Trophoblast cell (in vitro differentiated cells and primary cell): ENCODE measurements at regions not wholly inside any gene's neighbourhood (a gene's known extent, or its start where the extent isn't known, plus 50 kb on each side); places are given as distances from the start of the nearest gene placed in this dataset.

Experiments
- DNase-seq, 2 donors: peaks; one replicate each; pipeline ENCODE4 v3.0.0-alpha.2; 2016
- H2AFZ ChIP-seq: 2 replicates; pipeline ENCODE4 v1.6.1; 2013; ENCODE audit warnings: low read length, moderate library complexity, mild to moderate bottlenecking; ENCODE audit not compliant: insufficient read depth, poor library complexity
- H2AK5ac ChIP-seq: 2 replicates; pipeline ENCODE4 v1.6.1; 2013; ENCODE audit warnings: mild to moderate bottlenecking, low read length
- H2BK120ac ChIP-seq: 2 replicates; pipeline ENCODE4 v1.6.1; 2013; ENCODE audit warnings: low read length, mild to moderate bottlenecking, moderate library complexity; ENCODE audit not compliant: insufficient read depth, poor library complexity
- H2BK12ac ChIP-seq: 2 replicates; pipeline ENCODE4 v1.6.1; 2013; ENCODE audit warnings: mild to moderate bottlenecking, low read length, moderate library complexity
- H2BK5ac ChIP-seq: 2 replicates; pipeline ENCODE4 v1.6.1; 2013; ENCODE audit warnings: low read length, low read depth, moderate library complexity, mild to moderate bottlenecking; ENCODE audit not compliant: poor library complexity
- H3K14ac ChIP-seq: 2 replicates; pipeline ENCODE4 v1.6.1; 2013; ENCODE audit warnings: mild to moderate bottlenecking, low read length
- H3K18ac ChIP-seq: 2 replicates; pipeline ENCODE4 v1.6.1; 2013; ENCODE audit warnings: mild to moderate bottlenecking, low read length
- H3K23ac ChIP-seq: 2 replicates; pipeline ENCODE4 v1.6.1; 2013; ENCODE audit warnings: low read length
- H3K27ac ChIP-seq: 2 replicates; pipeline ENCODE4 v1.5.1; 2013; ENCODE audit warnings: low read depth, mild to moderate bottlenecking, inconsistent platforms, low read length, moderate library complexity
- H3K27me3 ChIP-seq: 2 replicates; pipeline ENCODE4 v1.6.1; 2013; ENCODE audit warnings: inconsistent platforms, mild to moderate bottlenecking, low read length, moderate library complexity; ENCODE audit not compliant: insufficient read depth
- H3K36me3 ChIP-seq, 2 experiments: 1 replicate in 1 of 2; 2 replicates in 1 of 2; pipeline ENCODE4 v1.6.1; 2013; ENCODE audit warnings: low read length in 2 of 2, mild to moderate bottlenecking in 2 of 2, moderate library complexity in 1 of 2; ENCODE audit not compliant: insufficient read depth in 2 of 2, control insufficient read depth in 1 of 2
- H3K4ac ChIP-seq: 2 replicates; pipeline ENCODE4 v1.6.1; 2013; ENCODE audit warnings: low read depth, mild to moderate bottlenecking, low read length, moderate library complexity
- H3K4me1 ChIP-seq, 2 experiments: 1 replicate in 1 of 2; 2 replicates in 1 of 2; pipeline ENCODE4 v1.6.1; 2013; ENCODE audit warnings: low read length in 2 of 2, mild to moderate bottlenecking in 2 of 2, moderate library complexity in 1 of 2; ENCODE audit not compliant: insufficient read depth in 2 of 2, control insufficient read depth in 1 of 2
- H3K4me2 ChIP-seq: 2 replicates; pipeline ENCODE4 v1.6.1; 2013; ENCODE audit warnings: inconsistent platforms, mild to moderate bottlenecking, low read length, moderate library complexity
- H3K4me3 ChIP-seq: 2 replicates; pipeline ENCODE4 v1.5.1; 2013; ENCODE audit warnings: mild to moderate bottlenecking, low read depth, low read length, inconsistent platforms
- H3K79me1 ChIP-seq: one replicate; pipeline ENCODE4 v1.6.1; 2013; ENCODE audit warnings: low read length
- H3K79me2 ChIP-seq: 2 replicates; pipeline ENCODE4 v1.6.1; 2013; ENCODE audit warnings: low read length, mild to moderate bottlenecking; ENCODE audit not compliant: control insufficient read depth, insufficient read depth, poor library complexity
- H3K9ac ChIP-seq: 2 replicates; pipeline ENCODE4 v1.6.1; 2013; ENCODE audit warnings: mild to moderate bottlenecking, low read length
- H3K9me3 ChIP-seq: 2 replicates; pipeline ENCODE4 v1.6.1; 2013; ENCODE audit warnings: low read depth, mild to moderate bottlenecking, control low read depth, inconsistent platforms, low read length; ENCODE audit not compliant: insufficient read depth
- H4K12ac ChIP-seq: 2 replicates; pipeline ENCODE4 v1.6.1; 2013; ENCODE audit warnings: low read depth, mild to moderate bottlenecking, low read length, moderate library complexity
- H4K8ac ChIP-seq: 2 replicates; pipeline ENCODE4 v1.6.1; 2013; ENCODE audit warnings: low read depth, mild to moderate bottlenecking, low read length, moderate library complexity
- H4K91ac ChIP-seq: one replicate; pipeline ENCODE4 v1.6.1; 2013; ENCODE audit warnings: low read depth, mild to moderate bottlenecking, low read length, moderate library complexity
- WGBS: extraction: QIAGEN DNeasy Blood & Tissue Kit; methylation state at CpG from one replicate; pipeline ENCODE4 v1.1.7; 2013; ENCODE audit warnings: missing lambda C conversion rate; ENCODE audit not compliant: insufficient read length, insufficient coverage; ENCODE audit errors: extremely low coverage; 5-methylcytosine and 5-hydroxymethylcytosine counted together

DNA sequence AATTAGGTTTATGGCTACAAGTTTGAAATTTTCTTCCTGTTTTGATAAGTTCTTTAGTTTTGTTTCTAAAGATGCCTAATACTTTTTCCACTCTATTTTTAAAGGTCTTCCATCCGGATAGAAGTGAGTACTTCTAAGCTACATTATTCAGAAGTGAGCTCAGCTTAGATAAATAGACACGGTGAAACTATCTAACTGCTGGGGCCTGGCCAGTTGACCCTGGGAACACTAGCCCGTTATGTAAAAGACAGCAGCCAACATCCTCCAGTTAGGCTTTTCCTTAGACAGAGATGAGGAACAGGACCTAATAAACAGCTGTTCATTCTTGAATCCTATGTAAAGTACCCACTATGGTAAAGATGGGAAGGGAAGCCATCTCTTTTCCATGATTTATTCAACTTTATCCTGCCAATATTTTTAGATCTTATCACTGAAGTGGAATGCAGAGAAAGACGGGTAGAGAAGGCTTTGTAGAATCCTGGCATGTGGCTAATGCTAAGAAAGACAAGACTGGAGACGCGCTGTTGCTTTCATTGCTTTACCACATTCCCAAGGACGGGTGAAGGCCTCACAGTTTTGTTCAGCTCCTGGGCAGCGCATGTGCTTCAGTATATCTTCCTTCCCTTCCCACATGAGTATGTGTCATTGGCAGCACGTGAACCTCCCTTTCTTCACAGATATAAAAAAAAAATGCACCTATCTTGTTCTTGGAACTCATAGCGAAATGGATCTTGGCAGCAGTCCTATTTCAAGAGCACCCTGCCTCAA lies 340.0 kb upstream of the MEOX2 start:
- H2AK5ac ChIP-seq, result no peak overlapping the region
- no peak overlapping the region for H3K27ac ChIP-seq
- H2BK120ac ChIP-seq, result no peak overlapping the region
- no peak for DNase-seq
- H3K27me3 ChIP-seq, result no peaks in the 10 kb centered on the region
- H2AFZ ChIP-seq, result no peak overlapping the region
- H3K4me1 ChIP-seq, result no peaks in the 10 kb centered on the region
- H3K9ac ChIP-seq, result no peak overlapping the region
- no peak overlapping the region for H3K4ac ChIP-seq
- H3K4me2 ChIP-seq, result no peak overlapping the region
- no peak overlapping the region for H3K18ac ChIP-seq
- H3K23ac ChIP-seq, result no peak overlapping the region
- H3K9me3 ChIP-seq, result no peaks in the 10 kb centered on the region
- H4K8ac ChIP-seq, result no peak overlapping the region
- H3K14ac ChIP-seq, result no peak overlapping the region
- H4K12ac ChIP-seq, result no peak overlapping the region
- WGBS, result no CpG with 5 or more reads among the region's 10 CpGs
- no peaks in the 10 kb centered on the region for H3K79me1 ChIP-seq
- H2BK5ac ChIP-seq, result no peak overlapping the region
- H2BK12ac ChIP-seq, result no peak overlapping the region
- no peak overlapping the region for H4K91ac ChIP-seq
- H3K4me3 ChIP-seq, result no peak overlapping the region
- no peaks in the 10 kb centered on the region for H3K79me2 ChIP-seq
- H3K36me3 ChIP-seq, result no peaks in the 10 kb centered on the region

DNA sequence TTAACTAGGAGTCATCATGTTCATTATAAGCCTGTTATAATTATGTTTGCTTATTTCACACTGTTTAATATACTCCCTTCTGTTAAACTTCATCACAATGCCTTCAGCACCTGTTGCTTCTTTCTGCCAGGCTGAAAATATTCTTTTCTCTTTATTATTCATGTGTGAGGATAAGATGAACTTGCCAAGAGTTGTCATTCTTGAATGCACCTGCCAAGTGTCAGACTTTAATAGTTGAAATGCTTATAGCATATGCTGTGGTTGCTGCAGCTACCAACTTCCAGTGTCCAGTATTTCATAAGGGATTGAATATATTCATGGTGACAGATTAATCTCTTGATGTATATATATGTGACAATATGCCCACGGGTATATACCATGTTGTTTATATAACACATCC lies 339.2 kb upstream of the MEOX2 start:
- Histone ChIP-seq H3K18ac (no peak overlapping the region), H3K4me3 (no peak overlapping the region), H3K4me1 (no peaks in the 10 kb centered on the region), H4K8ac (no peak overlapping the region), H3K79me1 (no peaks in the 10 kb centered on the region), H3K23ac (no peak overlapping the region), H2BK120ac (no peak overlapping the region), H3K4ac (no peak overlapping the region), H3K14ac (no peak overlapping the region), H2BK12ac (no peak overlapping the region), H3K9ac (no peak overlapping the region), H3K36me3 (no peaks in the 10 kb centered on the region), H3K79me2 (no peaks in the 10 kb centered on the region), H4K12ac (no peak overlapping the region), H4K91ac (no peak overlapping the region), H3K27ac (no peak overlapping the region), H2AFZ (no peak overlapping the region), H2AK5ac (no peak overlapping the region), H2BK5ac (no peak overlapping the region), H3K9me3 (no peaks in the 10 kb centered on the region), H3K4me2 (no peak overlapping the region), H3K27me3 (no peaks in the 10 kb centered on the region)
- DNase-seq, result no peak
- no CpG with 5 or more reads among the region's 1 CpG for WGBS

DNA sequence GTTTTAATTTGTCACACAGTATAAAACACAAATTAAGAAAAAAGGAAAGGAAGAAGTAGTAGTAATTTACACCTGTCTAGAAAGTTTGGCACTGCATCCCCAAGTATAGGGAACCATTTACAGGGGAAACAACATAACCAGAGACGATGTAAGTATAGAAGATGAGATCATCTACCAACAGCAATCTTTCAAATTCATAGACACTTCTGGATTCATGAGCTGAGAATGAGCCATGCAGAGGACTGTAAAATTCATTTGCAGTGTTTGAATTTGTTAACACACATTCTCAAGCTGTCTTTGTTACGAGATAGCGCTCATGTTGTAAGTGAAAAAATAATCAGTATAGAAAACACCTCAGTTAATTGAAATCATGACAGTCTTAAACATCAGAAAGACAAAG lies 337.0 kb upstream of the MEOX2 start:
- Histone ChIP-seq H3K27ac (no peak overlapping the region), H2BK120ac (no peak overlapping the region), H3K79me2 (no peaks in the 10 kb centered on the region), H3K79me1 (no peaks in the 10 kb centered on the region), H3K9me3 (no peaks in the 10 kb centered on the region), H3K9ac (no peak overlapping the region), H3K36me3 (no peaks in the 10 kb centered on the region), H3K18ac (no peak overlapping the region), H3K23ac (no peak overlapping the region), H2AK5ac (no peak overlapping the region), H4K8ac (no peak overlapping the region), H2BK12ac (no peak overlapping the region), H3K14ac (no peak overlapping the region), H3K4ac (no peak overlapping the region), H2BK5ac (no peak overlapping the region), H3K4me3 (no peak overlapping the region), H3K4me2 (no peak overlapping the region), H2AFZ (no peak overlapping the region), H4K12ac (no peak overlapping the region), H3K27me3 (no peaks in the 10 kb centered on the region), H3K4me1 (no peaks in the 10 kb centered on the region), H4K91ac (no peak overlapping the region)
- WGBS, result no CpG with 5 or more reads among the region's 3 CpGs
- no peak for DNase-seq

DNA sequence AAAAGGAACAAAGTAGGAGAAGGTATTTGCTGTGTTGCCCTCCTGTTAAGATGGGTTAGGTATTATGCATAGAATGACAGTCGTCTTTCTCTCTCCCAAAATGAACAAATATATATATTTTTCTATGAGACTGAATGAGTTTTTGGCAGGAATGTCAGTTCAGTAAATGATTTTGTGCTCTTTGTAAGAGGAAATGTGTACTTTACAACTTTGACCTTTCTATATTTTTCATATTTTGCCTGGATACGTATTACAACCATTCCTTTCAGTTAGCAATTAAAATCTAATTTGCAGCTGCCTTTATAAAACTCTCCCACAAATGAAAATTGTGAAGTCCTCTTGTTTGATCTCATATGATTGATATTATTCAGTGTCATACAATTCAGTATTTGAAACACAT lies 336.6 kb upstream of the MEOX2 start:
- H2AK5ac ChIP-seq, result no peak overlapping the region
- H3K9ac ChIP-seq, result no peak overlapping the region
- no peaks in the 10 kb centered on the region for H3K79me1 ChIP-seq
- H3K14ac ChIP-seq, result no peak overlapping the region
- H3K27me3 ChIP-seq, result no peaks in the 10 kb centered on the region
- no peak overlapping the region for H4K91ac ChIP-seq
- WGBS, result no CpG with 5 or more reads among the region's 2 CpGs
- no peak overlapping the region for H3K4me3 ChIP-seq
- DNase-seq, result no peak
- H3K27ac ChIP-seq, result no peak overlapping the region
- H2AFZ ChIP-seq, result no peak overlapping the region
- H3K36me3 ChIP-seq, result no peaks in the 10 kb centered on the region
- no peak overlapping the region for H4K12ac ChIP-seq
- no peak overlapping the region for H3K4me2 ChIP-seq
- no peaks in the 10 kb centered on the region for H3K9me3 ChIP-seq
- H2BK120ac ChIP-seq, result no peak overlapping the region
- H2BK12ac ChIP-seq, result no peak overlapping the region
- no peak overlapping the region for H4K8ac ChIP-seq
- no peak overlapping the region for H3K23ac ChIP-seq
- no peak overlapping the region for H3K4ac ChIP-seq
- no peaks in the 10 kb centered on the region for H3K4me1 ChIP-seq
- H3K79me2 ChIP-seq, result no peaks in the 10 kb centered on the region
- no peak overlapping the region for H3K18ac ChIP-seq
- H2BK5ac ChIP-seq, result no peak overlapping the region
